ENCODE measurements at regions not wholly inside any gene's neighbourhood (a gene's known extent, or its start where the extent isn't known, plus 50 kb on each side); places are given as distances from the start of the nearest gene placed in this dataset.

DNA sequence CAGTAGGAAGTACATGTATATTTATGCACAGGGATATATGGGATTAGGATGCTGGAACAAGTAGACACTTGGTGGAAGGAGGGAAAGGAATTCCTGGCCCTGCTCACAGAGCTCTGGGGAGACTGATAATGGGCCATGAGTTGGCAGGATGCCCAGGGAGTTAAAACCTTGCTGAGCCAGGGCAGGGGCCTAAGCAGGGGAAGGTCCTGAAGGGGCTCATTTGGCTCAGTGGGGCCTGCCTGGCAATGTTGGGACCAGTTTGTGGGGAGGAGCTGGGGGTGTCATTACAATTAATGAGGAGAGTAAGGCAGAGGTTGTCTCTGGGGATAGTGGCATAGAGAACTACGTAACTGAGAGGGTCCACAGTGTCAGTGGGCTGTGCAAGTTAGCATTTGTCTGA, 124.2 kb upstream of the ADPGK start:
- Histone ChIP-seq H3K4ac (ENCODE audit: low read depth, low read length) (no peak overlapping the region), H3K79me1 (ENCODE audit: insufficient read depth, low read depth, low read length, poor library complexity, severe bottlenecking) (no peaks in the 10 kb centered on the region), H3K56ac (ENCODE audit: insufficient read length, low read depth, low read length) (no peak overlapping the region), H2BK5ac (ENCODE audit: insufficient read length, low read length) (no peak overlapping the region), H2BK120ac (ENCODE audit: low read depth, low read length, poor library complexity, severe bottlenecking) (no peak overlapping the region), H4K5ac (ENCODE audit: insufficient read length, low read depth, low read length) (no peak overlapping the region), H2AK5ac (ENCODE audit: insufficient read length, low read length) (no peak overlapping the region), H3K27ac (ENCODE audit: insufficient read length, low read depth, low read length) (no peak overlapping the region), H3T11ph (ENCODE audit: low read length) (no peak overlapping the region), H4K91ac (ENCODE audit: insufficient read length, low read depth, low read length) (no peak overlapping the region), H2BK12ac (ENCODE audit: insufficient read length, low read depth, low read length) (no peak overlapping the region), H3K4me2 (ENCODE audit: insufficient read depth, insufficient read length, low read length) (no peak overlapping the region), H3K23me2 (ENCODE audit: insufficient read length, low read depth, low read length, poor library complexity, severe bottlenecking) (no peaks in the 10 kb centered on the region), H2BK20ac (ENCODE audit: low read depth, low read length, poor library complexity, severe bottlenecking) (no peak overlapping the region), H2AFZ (ENCODE audit: low read length) (no peak overlapping the region), H3K79me2 (ENCODE audit: insufficient read depth, low read length) (no peaks in the 10 kb centered on the region), H3K4me1 (ENCODE audit: insufficient read depth, low read length) (no peaks in the 10 kb centered on the region), H3K23ac (ENCODE audit: insufficient read length, low read depth, low read length) (no peak overlapping the region), H3K14ac (ENCODE audit: insufficient read depth, low read length) (no peak overlapping the region), H4K8ac (replicated peaks; ENCODE audit: insufficient read length, low read depth, low read length) (no peak overlapping the region), H4K20me1 (ENCODE audit: control insufficient read depth, insufficient read depth, insufficient read length) (no peaks in the 10 kb centered on the region), H3K27me3 (ENCODE audit: insufficient read depth, low read length) (no peaks in the 10 kb centered on the region; the same call in 1 of the 2 replicates), H2BK15ac (ENCODE audit: low read depth, low read length) (no peak overlapping the region), H3K18ac (ENCODE audit: insufficient read length, low read depth, low read length) (no peak overlapping the region), H3K9ac (ENCODE audit: extremely low read depth, insufficient read length, low read length) (no peak overlapping the region), H3K9me3 (ENCODE audit: control insufficient read depth, low read depth, low read length) (no peaks in the 10 kb centered on the region)
- WGBS (ENCODE audit: extremely low coverage, insufficient read length, low lambda C conversion rate) = no CpG with 5 or more reads among the region's 1 CpG
- Mint-ChIP-seq H3K4me1 (no peaks in the 10 kb centered on the region), H3K36me3 (ENCODE audit: insufficient read depth in 1 of 3, low read depth in 3 of 3) (no peaks in the 10 kb centered on the region), H3K27ac (no peak overlapping the region), H3K27me3 (ENCODE audit: low read depth) (peaks cover 8% of the 10 kb centered on the region; the same call in 1 of the 2 replicates), H3K9me3 (no peaks in the 10 kb centered on the region), H3K4me3 (no peak overlapping the region)
- no peak for DNase-seq
- TF ChIP-seq, protein P1, sequence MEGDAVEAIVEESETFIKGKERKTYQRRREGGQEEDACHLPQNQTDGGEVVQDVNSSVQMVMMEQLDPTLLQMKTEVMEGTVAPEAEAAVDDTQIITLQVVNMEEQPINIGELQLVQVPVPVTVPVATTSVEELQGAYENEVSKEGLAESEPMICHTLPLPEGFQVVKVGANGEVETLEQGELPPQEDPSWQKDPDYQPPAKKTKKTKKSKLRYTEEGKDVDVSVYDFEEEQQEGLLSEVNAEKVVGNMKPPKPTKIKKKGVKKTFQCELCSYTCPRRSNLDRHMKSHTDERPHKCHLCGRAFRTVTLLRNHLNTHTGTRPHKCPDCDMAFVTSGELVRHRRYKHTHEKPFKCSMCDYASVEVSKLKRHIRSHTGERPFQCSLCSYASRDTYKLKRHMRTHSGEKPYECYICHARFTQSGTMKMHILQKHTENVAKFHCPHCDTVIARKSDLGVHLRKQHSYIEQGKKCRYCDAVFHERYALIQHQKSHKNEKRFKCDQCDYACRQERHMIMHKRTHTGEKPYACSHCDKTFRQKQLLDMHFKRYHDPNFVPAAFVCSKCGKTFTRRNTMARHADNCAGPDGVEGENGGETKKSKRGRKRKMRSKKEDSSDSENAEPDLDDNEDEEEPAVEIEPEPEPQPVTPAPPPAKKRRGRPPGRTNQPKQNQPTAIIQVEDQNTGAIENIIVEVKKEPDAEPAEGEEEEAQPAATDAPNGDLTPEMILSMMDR (conservative IDR thresholded peaks at IDR 0.05) = no peak
